Activated naive CD4-positive, alpha-beta T cell treated with anti-CD3 and anti-CD28 coated beads, Interleukin-2, amount 10 ng/mL, durations not matched to agents 7 days and 5 days (primary cell): ENCODE measurements at regions not wholly inside any gene's neighbourhood (a gene's known extent, or its start where the extent isn't known, plus 50 kb on each side); places are given as distances from the start of the nearest gene placed in this dataset.

Experiments used
- CTCF ChIA-PET: fragments of 350-600 bp; sonication (Branson Sonifier 250); formaldehyde crosslinking; loops from one replicate; lab custom pipeline; 2021; ENCODE audit warnings: antibody characterized with exemption; lab: Charles Lee
- DNase-seq: peaks from one replicate; pipeline ENCODE4 v3.0.0-alpha.2; 2020
- H3K27ac Mint-ChIP-seq: one replicate; pipeline ENCODE4 v1.8.0; 2021; ENCODE audit warnings: mild to moderate bottlenecking, moderate library complexity, mixed read lengths
- H3K27me3 Mint-ChIP-seq: one replicate; pipeline ENCODE4 v1.8.0; 2021; ENCODE audit warnings: mild to moderate bottlenecking, mixed read lengths
- H3K36me3 Mint-ChIP-seq: one replicate; pipeline ENCODE4 v1.8.0; 2021; ENCODE audit warnings: mixed read lengths
- H3K4me1 Mint-ChIP-seq: one replicate; pipeline ENCODE4 v1.8.0; 2021; ENCODE audit warnings: mixed read lengths
- H3K4me3 Mint-ChIP-seq: one replicate; pipeline ENCODE4 v1.8.0; 2021; ENCODE audit warnings: mild to moderate bottlenecking, moderate library complexity, mixed read lengths
- H3K9me3 Mint-ChIP-seq: one replicate; pipeline ENCODE4 v1.8.0; 2021; ENCODE audit warnings: mixed read lengths

DNA sequence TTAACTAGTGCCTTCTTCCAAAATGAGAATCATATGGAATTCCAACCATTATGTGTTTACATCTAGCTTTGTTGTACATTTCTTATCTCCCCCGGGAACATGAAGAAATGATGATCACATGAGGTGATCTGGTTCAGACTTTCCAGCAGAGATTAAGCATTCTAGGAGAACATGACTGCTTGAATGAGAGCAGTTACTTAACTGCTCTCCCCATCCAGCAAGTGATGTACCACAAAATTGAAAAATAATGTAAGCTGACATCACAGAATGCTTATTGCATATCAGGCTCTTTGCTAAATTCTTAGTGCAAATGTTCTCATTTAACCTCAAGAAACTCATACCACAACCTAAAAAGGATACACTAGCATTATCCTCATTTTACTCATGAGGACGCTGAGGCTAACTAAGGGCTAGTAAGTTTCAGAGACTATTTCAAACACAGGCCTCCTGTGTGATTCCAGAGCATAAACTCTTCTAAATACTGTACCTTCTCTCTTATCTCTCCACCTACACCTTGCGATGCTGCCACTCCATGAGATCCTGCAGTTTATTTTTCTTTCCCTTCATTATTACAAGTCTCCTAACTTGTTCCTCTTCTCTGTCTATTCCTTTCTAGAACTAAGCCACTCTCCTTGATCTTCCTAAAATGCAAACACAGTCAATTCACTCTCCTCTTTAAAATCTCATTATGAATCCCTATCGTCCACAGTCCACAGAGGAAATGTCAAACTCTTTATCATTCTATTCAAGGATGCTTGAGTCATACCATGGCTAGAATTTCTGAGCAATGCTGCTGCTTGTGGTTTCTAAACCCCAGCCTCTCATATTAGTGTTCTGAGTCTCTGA lies 1224.8 kb upstream of the ZEB2 start:
- DNase-seq, result no peak
- Mint-ChIP-seq H3K4me1 (no peaks in the 10 kb centered on the region), H3K36me3 (no peaks in the 10 kb centered on the region), H3K27me3 (no peaks in the 10 kb centered on the region), H3K4me3 (no peak overlapping the region), H3K27ac (no peak overlapping the region), H3K9me3 (peaks cover 5% of the 10 kb centered on the region)
- CTCF ChIA-PET, result no interaction called here

DNA sequence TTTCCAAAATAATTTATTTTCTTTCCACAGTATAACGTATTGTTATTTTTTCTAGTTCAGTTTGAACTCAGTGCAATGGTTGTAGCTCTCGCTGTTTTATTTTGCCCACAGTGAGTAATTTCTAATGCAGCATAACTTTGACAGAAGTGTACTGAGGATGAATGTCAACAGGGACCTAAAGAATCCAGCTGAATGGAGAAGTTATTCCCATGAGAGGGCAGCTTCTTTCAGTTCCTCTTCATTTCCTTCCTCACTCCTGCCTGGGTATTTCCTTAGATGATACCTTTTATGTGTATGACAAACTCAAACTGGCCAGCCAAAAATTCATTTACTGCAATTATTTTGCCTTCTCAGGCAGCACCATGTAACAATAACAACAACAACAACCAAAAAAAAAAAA lies 1223.1 kb upstream of the ZEB2 start:
- H3K4me3 Mint-ChIP-seq, result no peak overlapping the region
- no peaks in the 10 kb centered on the region for H3K4me1 Mint-ChIP-seq
- CTCF ChIA-PET, result no interaction called here
- no peak for DNase-seq
- H3K36me3 Mint-ChIP-seq, result no peaks in the 10 kb centered on the region
- H3K9me3 Mint-ChIP-seq, result peaks cover 5% of the 10 kb centered on the region
- H3K27me3 Mint-ChIP-seq, result no peaks in the 10 kb centered on the region
- no peak overlapping the region for H3K27ac Mint-ChIP-seq

DNA sequence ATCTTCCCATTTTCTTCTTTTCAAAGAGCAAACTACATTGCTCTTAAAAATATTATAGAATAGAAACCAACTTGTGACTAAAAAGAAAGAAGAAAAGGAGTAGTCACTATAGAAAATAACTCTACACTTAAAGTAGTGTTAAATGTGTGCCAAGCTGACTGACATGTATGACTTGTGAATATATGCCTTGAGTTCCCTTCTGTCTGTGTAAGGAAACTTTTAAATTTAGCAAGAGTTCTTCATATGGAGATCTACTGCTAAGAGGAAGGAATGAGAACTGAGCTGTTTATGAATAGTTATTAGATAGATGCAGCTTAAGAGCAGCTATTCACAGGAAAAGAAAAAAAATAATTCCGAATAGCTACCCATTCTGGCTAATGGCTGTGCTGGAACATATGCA lies 1221.7 kb upstream of the ZEB2 start:
- CTCF ChIA-PET, result no interaction called here
- peaks cover 5% of the 10 kb centered on the region for H3K9me3 Mint-ChIP-seq
- H3K36me3 Mint-ChIP-seq, result no peaks in the 10 kb centered on the region
- no peak overlapping the region for H3K4me3 Mint-ChIP-seq
- DNase-seq, result no peak
- no peak overlapping the region for H3K27ac Mint-ChIP-seq
- no peaks in the 10 kb centered on the region for H3K27me3 Mint-ChIP-seq
- H3K4me1 Mint-ChIP-seq, result no peaks in the 10 kb centered on the region

DNA sequence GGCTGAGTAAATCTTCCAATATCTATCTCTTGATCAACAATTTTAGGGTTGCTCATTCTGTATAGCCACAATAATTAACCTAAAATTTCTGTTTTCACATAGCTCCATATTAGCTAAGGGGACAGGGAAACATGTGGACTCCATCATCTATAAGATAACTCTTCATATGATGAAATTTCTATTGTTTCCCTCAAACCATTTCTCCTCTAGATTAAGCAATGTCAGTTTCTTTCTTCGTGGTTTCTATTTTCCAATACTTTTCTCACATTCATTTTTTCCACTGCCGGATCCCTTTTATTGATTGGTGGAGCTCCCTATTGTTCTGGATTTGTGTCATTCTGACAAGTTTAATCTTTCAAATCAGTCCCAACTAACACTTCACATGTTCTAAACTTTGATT lies 1221.3 kb upstream of the ZEB2 start:
- Mint-ChIP-seq H3K36me3 (no peaks in the 10 kb centered on the region), H3K9me3 (peaks cover 1% of the 10 kb centered on the region), H3K4me3 (no peak overlapping the region), H3K4me1 (no peaks in the 10 kb centered on the region), H3K27me3 (no peaks in the 10 kb centered on the region), H3K27ac (no peak overlapping the region)
- CTCF ChIA-PET, result no interaction called here
- DNase-seq, result no peak

DNA sequence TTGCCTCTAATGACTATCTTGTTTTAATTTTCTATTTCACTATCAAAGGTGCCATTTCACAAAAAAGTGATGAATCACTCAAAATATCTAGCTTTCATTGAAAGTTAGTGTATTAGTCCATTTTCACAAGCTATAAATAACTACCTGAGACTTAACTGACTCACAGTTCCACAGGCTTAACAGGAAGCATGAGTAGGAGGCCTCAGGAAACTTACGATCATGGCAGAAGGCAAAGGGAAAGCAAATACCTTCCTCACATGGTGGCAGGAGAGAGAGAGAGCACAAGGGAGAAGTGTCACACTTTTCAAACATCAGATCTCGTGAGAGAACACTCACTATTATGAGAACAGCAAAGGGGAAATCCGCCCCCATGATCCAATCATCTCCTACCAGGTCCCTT lies 1220.4 kb upstream of the ZEB2 start:
- H3K27me3 Mint-ChIP-seq, result no peaks in the 10 kb centered on the region
- no peak overlapping the region for H3K27ac Mint-ChIP-seq
- H3K4me3 Mint-ChIP-seq, result no peak overlapping the region
- no peaks in the 10 kb centered on the region for H3K9me3 Mint-ChIP-seq
- no peak for DNase-seq
- H3K4me1 Mint-ChIP-seq, result no peaks in the 10 kb centered on the region
- no peaks in the 10 kb centered on the region for H3K36me3 Mint-ChIP-seq
- CTCF ChIA-PET, result no interaction called here

DNA sequence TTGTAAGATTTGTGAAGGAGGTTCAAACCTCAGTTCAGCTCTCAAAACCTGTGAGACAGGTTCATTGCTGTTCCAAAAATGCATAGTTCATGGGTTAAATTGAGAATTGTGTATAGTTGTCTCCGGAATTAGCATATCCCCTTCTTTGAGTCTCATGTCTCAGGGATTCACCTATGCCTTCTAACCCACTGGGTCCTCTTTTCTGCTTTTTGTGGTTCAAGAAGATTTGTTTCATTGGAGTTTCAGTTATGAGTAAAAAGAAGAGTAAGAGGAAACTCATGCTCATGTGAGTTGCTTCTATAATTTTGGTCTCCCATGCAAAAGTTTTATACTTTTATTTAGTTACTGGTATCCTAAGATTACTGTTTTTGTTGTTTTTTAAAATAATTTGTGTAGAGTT lies 1219.8 kb upstream of the ZEB2 start:
- CTCF ChIA-PET, result no interaction called here
- no peaks in the 10 kb centered on the region for H3K4me1 Mint-ChIP-seq
- H3K27me3 Mint-ChIP-seq, result no peaks in the 10 kb centered on the region
- H3K27ac Mint-ChIP-seq, result no peak overlapping the region
- no peak for DNase-seq
- H3K36me3 Mint-ChIP-seq, result no peaks in the 10 kb centered on the region
- H3K9me3 Mint-ChIP-seq, result no peaks in the 10 kb centered on the region
- H3K4me3 Mint-ChIP-seq, result no peak overlapping the region

DNA sequence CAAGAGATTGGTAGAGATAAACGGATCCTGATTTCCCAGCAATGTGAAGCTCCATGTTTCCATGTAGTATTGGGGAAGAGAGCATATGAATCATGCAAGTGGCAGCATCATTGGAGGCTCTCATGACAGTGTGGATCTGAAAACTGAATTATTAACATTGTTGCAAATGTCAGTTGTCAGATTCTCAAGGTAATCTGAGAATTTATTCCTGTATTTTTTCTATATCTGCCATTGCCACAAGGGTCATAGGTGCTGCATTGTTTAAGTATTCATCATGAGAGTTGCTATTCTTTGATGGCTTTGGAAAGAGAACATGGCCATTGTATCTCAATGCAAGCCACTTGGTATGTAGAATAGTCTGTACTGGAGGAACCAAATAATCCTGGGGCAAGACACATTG lies 1217.0 kb upstream of the ZEB2 start:
- H3K27ac Mint-ChIP-seq, result no peak overlapping the region
- no peaks in the 10 kb centered on the region for H3K36me3 Mint-ChIP-seq
- H3K4me3 Mint-ChIP-seq, result no peak overlapping the region
- no peaks in the 10 kb centered on the region for H3K9me3 Mint-ChIP-seq
- H3K27me3 Mint-ChIP-seq, result no peaks in the 10 kb centered on the region
- CTCF ChIA-PET, result interaction anchor here (0.8 kb wide), 1 partner anchor 804 kb away, joined by 3 read pairs; no protein-coding TSS in a partner anchor
- no peaks in the 10 kb centered on the region for H3K4me1 Mint-ChIP-seq
- DNase-seq, result no peak

DNA sequence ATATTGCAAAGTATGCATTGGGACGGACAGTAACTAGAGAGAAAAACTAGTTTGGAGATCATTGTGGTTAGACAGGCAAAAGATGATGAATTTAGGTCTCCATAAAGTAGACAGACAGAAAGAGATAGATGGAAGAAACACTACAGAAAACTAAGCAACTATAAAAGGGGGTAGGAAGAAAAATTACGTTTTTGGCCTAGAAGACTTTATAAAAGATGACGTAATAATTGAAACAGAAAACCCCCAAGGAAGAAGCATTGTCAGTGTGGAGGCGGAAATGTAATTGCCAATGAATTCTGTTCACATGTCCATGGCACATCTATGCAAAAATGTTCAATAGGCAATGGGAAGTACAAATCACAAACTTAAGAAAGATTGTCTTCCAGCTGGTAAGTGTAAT lies 1211.5 kb upstream of the ZEB2 start:
- no peak for DNase-seq
- Mint-ChIP-seq H3K36me3 (no peaks in the 10 kb centered on the region), H3K4me3 (no peak overlapping the region), H3K4me1 (no peaks in the 10 kb centered on the region), H3K27ac (no peak overlapping the region), H3K9me3 (peaks cover under 1% of the 10 kb centered on the region), H3K27me3 (no peaks in the 10 kb centered on the region)
- CTCF ChIA-PET, result no interaction called here

DNA sequence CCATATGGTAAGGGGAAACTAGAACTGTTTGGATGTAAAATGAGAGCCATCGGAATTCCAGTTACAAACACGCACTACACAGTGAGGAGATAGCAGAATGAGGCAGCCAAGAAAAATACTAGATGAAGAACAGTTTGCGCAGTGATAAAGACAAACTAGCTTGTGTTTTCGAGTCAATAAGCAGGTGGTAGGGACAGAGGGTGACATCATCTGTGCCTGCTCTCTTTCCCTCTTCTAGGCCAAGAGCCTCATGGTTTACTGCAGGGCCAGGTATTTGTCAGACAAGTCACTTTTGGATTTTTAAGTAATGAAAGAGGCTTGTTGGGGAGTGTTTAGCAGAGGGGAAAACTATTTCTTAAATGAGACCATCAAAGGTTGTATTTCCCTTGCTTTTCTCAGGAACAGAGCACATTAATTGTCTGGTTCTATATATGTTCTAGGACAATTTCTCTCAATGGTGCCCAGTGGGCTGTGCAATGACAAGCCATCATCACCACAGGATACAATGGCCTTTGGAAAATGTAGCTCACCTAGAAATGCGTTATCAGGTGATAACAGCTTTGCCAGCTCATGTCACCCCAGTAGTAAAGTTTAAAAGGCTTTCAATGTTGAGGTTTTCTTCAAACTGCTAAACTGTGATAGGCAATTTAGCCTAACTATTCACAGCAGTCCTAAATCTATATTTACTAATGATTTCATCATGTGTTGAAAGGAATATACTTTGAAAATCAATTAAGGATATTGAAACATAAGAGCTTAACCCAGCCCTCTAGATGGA lies 1210.3 kb upstream of the ZEB2 start:
- Mint-ChIP-seq H3K36me3 (no peaks in the 10 kb centered on the region), H3K9me3 (peaks cover 2% of the 10 kb centered on the region), H3K4me1 (no peaks in the 10 kb centered on the region), H3K27ac (no peak overlapping the region), H3K27me3 (no peaks in the 10 kb centered on the region), H3K4me3 (no peak overlapping the region)
- CTCF ChIA-PET, result no interaction called here
- DNase-seq, result no peak

DNA sequence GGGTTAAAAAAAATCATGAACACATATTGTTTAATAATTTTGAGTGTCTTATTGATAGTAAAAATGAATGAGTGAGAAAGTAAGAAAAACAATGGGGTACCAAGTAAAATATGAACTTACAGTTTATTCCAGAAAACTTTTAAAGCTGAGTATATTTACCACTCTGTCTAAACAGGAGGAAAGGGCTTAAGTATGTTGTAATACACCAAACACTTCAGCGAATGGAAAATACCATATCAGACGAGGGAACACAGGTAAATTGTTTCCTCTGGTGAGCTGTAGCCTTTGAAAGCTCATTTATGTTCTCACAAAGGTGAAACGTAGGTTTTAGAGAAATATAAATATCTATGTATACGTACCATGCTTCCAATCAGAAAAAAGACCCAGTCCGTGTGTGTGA lies 1209.6 kb upstream of the ZEB2 start:
- Mint-ChIP-seq H3K36me3 (no peaks in the 10 kb centered on the region), H3K9me3 (peaks cover 2% of the 10 kb centered on the region), H3K27ac (no peak overlapping the region), H3K4me1 (no peaks in the 10 kb centered on the region), H3K4me3 (no peak overlapping the region), H3K27me3 (no peaks in the 10 kb centered on the region)
- CTCF ChIA-PET, result no interaction called here
- DNase-seq, result no peak

DNA sequence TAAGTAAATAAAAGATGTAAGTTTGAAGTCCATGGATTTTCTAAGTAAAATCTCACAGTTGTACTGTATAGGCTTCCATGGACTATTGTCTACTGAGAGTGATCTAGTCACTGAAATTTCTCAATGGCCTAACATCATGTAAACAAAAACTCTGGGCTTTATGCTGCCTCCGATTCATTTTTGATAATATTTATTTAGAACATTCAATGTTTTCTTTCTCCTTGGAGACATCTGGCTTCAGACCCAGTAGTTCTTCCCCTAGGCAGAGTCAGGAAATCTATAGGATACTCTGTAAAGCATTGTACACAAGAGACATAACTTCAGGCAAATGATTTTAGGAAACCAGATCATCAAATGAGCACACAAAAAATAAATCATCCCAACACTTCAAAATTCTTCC lies 1208.6 kb upstream of the ZEB2 start:
- Mint-ChIP-seq H3K4me3 (no peak overlapping the region), H3K36me3 (no peaks in the 10 kb centered on the region), H3K27ac (no peak overlapping the region), H3K27me3 (no peaks in the 10 kb centered on the region), H3K9me3 (peaks cover 2% of the 10 kb centered on the region), H3K4me1 (no peaks in the 10 kb centered on the region)
- DNase-seq, result no peak
- CTCF ChIA-PET, result no interaction called here

DNA sequence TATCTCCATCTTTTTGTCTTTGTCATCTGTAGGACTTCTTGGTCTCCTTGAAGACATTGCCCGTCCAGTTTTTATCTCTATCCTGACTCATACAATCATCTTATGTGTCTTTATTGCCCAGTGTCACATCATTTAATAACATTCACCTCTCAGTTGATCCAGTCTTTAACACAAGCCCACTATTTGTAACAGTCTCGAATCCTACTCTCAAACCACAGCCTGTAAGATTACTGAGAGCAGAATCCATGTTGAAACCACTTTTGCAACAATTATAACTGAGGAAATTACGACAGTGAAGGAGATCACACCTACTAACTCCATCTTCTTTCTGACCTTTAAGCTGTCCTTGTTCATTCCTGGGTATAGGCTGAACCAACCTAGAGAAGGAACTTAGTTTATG lies 1206.0 kb upstream of the ZEB2 start:
- no peaks in the 10 kb centered on the region for H3K4me1 Mint-ChIP-seq
- peaks cover 6% of the 10 kb centered on the region for H3K9me3 Mint-ChIP-seq
- H3K27ac Mint-ChIP-seq, result no peak overlapping the region
- H3K36me3 Mint-ChIP-seq, result no peaks in the 10 kb centered on the region
- no peak overlapping the region for H3K4me3 Mint-ChIP-seq
- DNase-seq, result no peak
- CTCF ChIA-PET, result no interaction called here
- H3K27me3 Mint-ChIP-seq, result no peaks in the 10 kb centered on the region

DNA sequence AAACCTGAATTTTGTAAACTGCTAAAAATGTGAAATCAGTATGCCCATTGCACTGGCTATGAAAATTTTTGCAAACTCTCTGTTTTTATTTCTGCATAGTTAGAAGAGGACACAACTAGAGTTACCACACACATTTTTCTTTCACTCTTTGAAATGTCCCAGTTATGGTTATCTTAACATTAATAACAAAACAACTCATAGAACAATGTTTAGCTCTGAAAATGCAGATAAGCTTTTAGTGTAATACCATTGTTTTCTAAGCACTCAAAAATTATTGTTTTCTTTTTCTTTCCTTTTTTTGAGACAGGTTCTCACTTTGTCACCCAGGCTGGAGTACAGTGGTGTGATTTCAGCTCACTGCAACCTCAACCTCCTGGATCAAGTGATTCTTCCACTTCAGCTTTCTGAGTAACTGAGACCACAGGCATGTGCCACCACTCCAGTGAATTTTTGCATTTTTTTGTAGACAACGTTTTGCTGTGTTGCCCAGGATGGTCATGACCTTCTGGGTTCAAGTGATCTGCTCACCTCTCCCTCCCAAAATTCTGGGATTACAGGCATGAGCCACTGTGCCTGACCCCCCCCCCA lies 1204.5 kb upstream of the ZEB2 start:
- Mint-ChIP-seq H3K4me1 (no peaks in the 10 kb centered on the region), H3K4me3 (no peak overlapping the region), H3K27ac (no peak overlapping the region), H3K27me3 (no peaks in the 10 kb centered on the region), H3K9me3 (peaks cover 6% of the 10 kb centered on the region), H3K36me3 (no peaks in the 10 kb centered on the region)
- CTCF ChIA-PET, result no interaction called here
- DNase-seq, result no peak

DNA sequence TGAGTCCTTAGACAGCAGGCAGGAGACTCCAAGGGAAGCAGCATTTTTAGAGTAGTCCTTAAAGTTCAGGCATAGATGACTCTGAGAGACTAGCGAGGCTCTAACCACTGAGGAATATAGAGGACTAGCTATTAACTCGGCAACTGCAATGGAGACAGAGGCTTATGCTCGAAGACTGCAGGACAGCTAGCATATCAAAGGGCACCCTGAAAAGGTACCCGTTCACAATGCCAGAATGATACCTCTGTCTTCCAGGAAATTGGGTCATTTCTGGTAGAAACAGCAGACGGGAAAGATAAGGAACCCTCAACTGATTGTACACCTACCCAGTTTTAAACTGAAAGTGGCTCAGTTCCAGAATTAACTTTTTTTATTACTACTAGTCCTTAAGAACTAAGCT lies 1204.0 kb upstream of the ZEB2 start:
- CTCF ChIA-PET, result no interaction called here
- H3K27ac Mint-ChIP-seq, result no peak overlapping the region
- H3K9me3 Mint-ChIP-seq, result peaks cover 6% of the 10 kb centered on the region
- no peak overlapping the region for H3K4me3 Mint-ChIP-seq
- H3K4me1 Mint-ChIP-seq, result no peaks in the 10 kb centered on the region
- no peaks in the 10 kb centered on the region for H3K36me3 Mint-ChIP-seq
- no peak for DNase-seq
- no peaks in the 10 kb centered on the region for H3K27me3 Mint-ChIP-seq

DNA sequence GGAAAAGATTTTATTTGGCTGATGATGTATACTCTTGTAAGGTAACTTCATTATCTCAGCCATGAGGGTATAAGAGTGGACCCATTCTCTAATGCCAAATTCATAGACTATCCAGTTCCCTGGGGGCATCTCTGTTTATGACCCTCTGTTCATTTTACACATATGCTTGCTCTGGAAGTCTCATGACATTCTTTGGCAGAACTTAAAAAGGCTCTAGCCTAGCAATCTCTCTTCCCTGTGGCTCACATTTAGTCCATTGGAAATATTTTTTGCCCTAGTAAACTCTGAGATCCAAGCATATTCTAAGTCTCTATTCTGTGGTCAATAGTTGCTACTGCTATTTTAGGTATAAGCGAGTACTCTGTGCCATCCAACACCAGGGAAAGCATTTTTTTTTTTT lies 1201.8 kb upstream of the ZEB2 start:
- H3K36me3 Mint-ChIP-seq, result no peaks in the 10 kb centered on the region
- no peak overlapping the region for H3K27ac Mint-ChIP-seq
- CTCF ChIA-PET, result no interaction called here
- no peaks in the 10 kb centered on the region for H3K27me3 Mint-ChIP-seq
- no peak overlapping the region for H3K4me3 Mint-ChIP-seq
- H3K4me1 Mint-ChIP-seq, result no peaks in the 10 kb centered on the region
- peaks cover 6% of the 10 kb centered on the region for H3K9me3 Mint-ChIP-seq
- no peak for DNase-seq
